NCI-H774 (cell line): ENCODE measurements at regions not wholly inside any gene's neighbourhood (a gene's known extent, or its start where the extent isn't known, plus 50 kb on each side); places are given as distances from the start of the nearest gene placed in this dataset.
"Not testable (repeated sequence)": the region's sequence is repeated elsewhere in the genome, so short reads cannot be mapped to it uniquely, and the experiment has no call there.

Experiments used
- DNase-seq: peaks from one replicate; lab custom pipeline; 2025; lab: John Stamatoyannopoulos, UW

DNA sequence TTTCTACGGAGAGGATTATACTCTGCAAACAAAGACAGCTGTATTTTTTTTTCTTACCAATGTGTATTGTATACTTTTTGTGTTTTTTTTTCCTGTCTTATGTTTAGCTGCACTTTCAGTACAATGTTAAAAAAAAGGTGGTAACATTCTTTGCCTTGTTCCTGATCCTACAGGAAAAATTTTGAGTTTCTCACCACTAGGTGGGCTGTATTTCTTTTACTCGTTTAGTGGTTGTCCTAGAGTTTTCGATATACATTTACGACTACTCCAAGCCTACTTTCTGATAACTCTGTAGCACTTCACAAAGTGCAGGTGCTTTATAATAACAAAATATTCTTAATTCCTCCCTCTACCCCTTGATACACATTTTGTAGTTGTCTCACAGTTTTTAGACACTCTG, 652.2 kb downstream of the UQCRFS1 start:
- DNase-seq, result no peak

DNA sequence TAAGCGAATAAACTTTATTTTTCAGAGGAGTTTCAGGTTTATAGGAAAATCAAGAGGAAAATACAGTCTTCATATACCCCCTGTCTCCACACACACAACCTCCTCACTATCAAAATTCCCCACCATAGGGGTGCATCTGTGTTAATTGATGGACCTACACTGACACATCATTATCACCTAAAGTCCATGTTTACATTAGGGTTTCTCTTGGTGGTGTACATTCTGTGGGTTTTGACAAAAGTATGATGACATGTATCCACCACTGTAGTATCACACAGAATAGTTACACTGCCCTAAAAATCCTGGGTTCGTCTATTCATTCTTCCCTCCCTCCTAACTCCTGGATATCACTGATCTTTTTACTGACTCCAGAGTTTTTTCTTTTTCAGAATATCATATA, 654.2 kb downstream of the UQCRFS1 start:
- DNase-seq, result no peak

DNA sequence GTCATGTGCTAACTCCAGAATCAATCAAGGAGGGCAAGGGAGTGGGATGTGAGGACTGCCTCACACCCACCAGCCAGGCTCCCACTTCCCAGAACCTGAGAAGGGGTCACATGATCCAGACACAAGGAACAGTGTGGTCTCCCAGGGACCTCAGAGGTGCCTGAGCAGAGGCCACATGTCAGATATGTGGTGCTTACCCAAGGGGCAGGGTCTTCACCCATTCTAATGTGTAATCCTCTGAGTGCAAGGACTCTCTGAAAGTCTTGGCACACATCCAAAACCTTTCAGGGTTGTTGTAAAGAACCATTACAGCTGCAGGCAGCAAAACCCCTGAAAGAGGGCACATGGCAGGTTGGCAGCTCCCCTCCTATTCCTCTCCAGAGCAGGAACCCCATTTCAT, 656.6 kb downstream of the UQCRFS1 start:
- no peak for DNase-seq

DNA sequence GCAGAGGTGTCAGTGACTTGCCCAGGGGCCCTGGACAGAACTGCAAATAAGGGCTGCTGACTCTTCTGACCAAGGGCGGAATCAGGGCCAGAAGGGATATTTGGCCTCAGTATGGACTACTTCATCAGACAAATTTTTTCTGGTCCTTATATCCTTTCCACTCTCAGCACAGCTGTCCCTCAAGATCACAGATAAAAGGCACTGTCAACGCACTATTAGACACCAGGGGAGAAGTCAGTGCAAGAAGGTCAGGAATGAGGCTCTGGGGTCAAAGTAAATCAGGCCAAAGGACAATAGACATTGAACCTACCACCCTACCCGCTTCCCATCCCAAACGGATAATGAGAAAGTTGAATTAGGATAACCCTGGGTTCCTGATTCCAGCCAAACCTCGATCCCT, 657.6 kb downstream of the UQCRFS1 start:
- no peak for DNase-seq

DNA sequence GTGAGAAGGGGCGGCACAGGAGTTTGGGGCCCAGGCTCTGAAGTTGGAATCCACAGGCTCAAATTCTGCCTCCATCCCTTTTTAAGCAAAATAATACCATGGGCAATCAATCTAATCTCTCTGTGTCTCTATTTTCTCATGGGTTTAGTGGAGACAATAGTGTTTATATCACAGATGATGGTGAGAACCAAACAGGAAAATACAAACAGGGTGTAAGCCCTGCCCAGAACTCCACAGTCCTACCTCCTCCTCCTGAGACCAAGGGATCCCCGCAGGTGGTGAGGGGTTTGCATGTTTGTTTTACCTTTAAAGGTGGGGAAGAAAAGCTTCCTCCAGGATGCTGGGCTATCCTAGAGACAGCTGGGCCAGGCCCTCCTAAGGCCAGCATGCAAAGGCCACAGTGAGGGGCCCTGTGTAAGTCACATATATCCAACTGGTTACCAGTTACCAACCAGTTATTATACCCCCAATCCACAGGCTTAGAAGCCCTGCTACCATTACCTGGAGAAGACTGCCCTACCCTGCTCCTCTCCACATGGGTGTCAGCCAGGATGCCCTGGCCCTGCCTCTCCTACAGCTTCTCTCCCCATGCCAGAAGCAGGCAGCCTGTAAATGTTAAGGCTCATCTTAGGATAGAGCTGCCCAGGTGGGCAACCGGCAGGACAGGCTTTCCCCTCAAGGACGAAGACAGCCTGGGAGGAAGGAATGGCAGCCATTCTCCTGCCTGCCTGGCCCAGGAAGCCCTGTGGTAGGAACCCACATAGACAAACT, 658.4 kb downstream of the UQCRFS1 start:
- DNase-seq, result no peak

DNA sequence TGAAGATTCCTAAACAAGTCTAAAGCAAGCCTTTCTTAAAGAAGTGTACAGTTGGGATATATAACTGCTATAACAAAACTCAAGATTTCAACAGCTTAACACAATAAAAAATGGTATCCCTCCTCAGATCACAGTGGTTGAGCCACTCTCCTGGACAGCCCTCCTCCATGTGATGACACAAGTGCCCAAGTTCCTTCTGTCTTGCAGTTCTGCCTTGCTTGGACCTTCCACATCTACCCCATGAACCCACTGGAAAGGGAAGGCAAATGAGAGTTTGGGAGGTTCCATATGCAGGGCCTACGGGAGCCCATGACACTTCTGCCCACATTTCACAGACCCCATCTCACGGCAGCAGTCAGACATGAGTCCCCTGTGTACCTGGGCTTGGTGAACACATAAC, 659.2 kb downstream of the UQCRFS1 start:
- DNase-seq, result no peak

DNA sequence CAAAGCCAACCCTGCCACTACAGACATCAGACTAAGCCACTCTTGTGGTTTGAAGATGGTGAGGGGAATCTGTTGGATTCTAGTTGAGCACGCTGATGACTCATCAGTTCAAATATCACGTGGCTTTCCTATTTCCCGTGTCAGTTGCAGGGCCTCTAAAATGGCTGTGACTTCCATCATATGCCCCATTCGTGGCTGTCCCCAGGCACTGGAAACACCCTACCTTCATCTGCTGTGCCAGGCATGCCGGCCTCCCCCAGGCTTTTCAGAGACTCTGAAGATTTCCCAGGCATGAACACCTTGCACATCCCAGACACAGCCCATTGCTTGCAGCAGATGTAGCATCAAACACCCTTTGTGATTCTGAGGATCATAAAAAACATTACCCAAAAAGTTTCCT, 659.9 kb downstream of the UQCRFS1 start:
- DNase-seq, result no peak

DNA sequence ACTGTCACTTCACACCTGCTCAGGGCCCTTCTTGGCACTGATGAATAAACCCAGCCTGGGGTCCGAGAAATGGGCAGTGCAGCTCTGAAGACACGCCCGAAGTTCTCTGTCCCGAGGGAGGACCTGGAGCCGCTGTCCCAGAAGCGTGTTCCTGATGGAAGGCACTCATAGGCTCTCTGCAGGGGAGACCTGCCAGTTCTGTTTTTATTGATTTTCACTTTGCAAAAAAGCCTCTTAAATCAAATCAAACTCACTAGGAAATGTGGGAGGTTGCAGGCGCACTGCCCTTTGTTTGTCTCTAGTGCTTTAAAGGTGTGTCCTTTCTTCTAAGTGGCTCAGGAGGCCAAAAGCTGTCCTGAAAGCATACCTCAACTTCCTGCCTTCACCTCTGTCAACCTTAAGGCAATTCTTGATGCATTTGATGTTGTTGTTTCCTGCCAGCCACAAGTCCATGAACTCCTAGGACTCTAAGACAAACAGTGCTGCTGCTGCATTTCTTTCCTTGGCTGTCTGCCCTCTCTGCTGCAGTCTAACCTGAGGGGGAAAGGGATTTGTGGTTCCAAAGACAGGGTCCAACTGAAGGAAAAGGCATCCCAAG, 663.2 kb downstream of the UQCRFS1 start:
- no peak for DNase-seq

DNA sequence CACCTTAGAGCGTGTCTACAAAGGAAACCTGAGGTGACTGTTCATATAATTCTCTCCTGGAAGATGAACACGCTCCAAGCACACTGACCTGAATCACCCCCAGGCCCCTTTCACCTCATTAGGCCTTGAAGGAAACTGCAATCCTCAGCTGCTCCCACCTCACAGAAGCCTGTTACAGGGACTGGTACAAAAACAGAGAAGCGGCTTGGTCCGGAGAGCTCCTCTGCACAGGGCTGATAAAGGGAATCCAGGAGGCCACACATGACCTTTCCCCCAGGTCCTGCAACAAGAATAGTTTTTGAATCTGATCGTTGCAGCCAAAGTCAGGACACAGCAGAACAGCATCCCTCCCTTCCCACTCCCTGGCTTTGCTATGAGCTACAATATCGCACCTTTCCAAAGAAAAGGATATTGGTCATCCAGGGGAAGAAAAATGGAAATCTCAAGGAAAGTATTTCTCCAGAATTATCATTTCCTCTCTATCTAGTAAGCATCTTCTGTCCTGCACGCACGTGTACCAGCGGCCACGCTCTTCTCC, 666.7 kb downstream of the UQCRFS1 start:
- DNase-seq, result no peak

DNA sequence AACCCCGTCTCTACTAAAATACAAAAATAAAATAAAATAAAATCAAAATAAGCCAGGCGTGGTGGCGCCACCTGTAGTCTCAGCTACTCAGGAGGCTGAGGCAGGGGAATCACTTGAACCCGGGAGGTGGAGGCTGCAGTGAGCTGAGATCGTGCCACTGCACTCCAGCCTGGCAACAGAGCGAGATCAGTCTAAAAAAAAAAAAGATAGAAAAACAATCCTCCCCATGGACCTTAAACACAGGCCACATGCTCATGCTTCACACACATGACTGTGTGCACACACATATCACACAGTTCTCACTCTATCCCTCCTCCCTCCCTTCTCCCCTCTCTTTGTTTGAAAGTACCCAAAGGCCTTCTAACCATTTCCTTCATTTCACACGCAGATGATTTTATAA, 667.6 kb downstream of the UQCRFS1 start:
- DNase-seq, result not testable (repeated sequence)

DNA sequence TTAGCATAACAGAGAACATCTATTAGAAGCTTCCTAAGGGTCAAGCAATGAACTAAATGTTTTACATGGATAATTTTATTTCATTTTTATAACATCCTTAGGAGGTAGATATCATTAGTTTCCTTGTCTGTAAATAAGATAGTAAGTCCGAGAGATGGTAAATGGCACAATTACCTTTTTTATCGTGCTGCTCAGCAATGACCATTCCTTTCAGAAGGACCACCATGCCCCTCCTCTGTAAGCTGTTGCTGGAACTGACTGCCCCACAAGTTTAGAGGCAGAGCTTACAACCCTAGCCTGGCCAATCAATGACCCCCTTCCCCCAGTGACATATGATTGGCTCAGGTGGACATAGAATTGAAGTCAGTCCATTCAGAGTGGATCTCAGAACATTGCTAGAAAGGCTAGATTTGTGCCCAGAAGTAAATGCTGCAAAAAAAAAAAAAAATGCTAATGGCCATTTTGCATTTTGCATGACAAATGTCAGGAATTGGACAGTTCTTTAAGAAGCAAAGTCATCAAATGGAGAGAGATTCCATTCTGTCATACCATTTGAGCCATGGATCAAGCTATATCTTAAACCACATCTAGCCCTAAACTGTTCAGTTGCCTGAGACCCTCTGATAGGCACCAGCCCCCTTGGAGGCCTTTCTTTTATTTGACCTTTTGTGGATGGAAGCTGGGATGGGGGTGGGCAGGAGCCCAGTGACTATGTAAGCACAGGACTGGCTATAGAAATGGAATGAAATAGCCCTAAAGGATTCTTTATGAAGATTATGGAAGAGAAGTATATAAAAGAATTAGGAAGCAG, 668.3 kb downstream of the UQCRFS1 start:
- DNase-seq, result no peak

DNA sequence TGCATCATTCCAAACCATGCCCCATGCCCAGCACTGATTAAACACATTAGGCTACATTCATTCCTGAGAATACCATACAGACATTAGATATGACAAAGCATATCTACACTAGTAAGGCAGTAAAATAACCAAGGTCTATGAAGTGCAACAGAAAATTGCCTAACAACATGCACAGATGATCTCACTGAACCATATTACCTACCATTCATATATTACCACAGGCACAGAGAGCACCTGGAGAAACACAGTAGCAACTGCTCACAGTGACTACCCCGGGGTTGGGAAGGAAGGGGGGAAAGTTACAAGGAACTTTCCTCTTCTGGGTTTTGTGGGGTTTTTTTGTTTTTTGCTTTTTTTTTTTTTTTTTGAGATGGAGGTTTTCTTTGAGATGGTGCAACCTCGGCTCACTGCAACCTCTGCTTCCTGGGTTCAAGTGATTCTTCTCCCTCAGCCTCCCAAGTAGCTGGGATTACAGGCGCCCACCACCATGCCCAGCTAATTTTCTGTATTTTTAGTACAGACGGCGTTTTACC, 669.6 kb downstream of the UQCRFS1 start:
- DNase-seq, result no peak

DNA sequence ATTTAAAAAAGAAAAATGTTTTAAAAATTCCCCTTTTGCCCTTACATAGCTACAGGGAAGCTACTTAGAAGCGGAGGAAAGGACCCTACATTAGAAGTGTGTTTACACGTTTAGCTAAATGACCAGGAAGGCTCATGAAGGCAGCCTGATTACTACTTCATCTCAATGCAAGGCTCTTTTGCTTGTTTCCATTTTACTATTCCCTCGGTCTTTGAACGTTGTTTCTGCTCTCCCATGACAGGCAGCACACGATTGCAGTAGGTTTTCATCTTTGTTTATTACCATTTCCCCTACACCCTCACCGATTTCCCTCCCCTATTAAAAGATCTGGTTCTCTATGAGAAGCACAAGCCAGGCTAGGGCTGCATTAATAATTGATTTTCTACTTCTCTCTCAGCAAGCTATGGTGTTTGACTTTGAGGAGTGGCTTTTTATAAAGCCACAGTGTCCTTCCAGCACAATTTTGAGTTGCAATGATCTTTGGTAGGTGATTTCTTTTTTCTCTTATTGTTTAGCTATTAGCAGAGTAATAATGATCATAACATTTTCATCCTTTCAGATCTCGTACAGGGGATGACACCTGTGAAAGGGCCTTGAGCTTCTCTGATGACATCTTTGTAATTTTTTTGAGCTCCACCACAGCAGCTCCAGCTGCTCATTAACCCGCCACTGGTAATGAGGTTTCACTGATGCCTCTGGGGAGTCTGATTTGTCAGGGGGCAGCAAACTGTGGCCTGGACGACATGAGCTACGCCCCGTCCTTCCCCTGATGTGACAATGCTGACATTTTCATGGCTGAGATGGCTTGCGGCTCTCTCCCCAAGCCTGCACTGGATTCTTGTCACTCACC, 670.3 kb downstream of the UQCRFS1 start:
- DNase-seq, result no peak

DNA sequence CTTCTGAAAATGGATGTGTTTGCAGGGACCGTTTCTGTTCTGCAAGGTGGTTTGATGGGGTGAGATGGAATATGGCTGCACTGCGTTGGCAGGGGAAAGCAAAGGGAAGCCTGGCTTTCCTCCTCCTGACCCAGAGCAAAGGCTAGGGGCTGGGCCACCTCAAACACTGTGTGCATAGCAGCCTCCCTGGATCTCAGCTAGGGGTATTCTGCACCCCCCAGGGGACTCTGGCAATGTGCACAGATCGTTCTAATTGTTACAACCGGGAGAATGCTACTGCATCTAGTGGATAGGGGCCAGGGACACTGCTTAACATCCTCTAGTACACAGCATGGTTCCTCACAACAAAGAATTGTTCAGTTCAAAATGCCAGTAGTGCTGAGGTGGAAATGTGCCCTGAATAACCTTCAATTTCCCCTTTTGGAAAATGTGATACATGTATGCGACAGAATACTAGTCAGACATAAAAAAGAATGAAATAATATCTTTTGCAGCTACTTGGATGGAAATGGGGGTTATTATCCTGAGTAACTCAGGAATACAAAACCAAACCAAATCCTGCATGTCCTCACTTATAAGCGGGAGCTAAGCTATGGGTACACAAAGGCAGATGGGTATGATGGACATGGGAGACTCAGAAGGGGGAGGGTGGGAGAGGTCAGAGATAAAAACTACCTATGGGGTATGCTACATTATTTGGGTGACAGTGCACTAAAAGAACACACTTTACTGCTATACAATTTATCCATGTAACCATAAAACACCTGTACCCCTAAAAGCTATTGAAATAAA, 671.2 kb downstream of the UQCRFS1 start:
- no peak for DNase-seq

DNA sequence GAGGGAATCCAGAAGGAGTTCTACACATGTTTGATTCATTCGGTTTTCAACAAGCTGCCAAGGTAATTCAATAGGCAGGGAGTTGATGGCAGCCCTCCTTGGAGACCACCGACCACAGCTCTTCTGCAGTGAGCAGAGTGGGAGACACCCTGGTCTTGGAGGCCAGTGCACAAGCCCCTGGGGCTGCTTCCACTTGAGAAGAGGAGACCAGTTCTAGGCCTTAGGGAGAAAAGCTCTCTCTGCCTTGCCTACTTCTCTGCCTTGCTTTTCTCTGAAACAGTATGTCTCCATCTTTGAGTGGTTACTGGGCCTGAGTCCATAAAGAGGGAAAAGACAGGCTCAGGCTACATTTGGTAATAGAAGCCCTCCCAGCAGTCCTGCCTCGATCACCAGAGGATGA, 671.9 kb downstream of the UQCRFS1 start:
- no peak for DNase-seq

DNA sequence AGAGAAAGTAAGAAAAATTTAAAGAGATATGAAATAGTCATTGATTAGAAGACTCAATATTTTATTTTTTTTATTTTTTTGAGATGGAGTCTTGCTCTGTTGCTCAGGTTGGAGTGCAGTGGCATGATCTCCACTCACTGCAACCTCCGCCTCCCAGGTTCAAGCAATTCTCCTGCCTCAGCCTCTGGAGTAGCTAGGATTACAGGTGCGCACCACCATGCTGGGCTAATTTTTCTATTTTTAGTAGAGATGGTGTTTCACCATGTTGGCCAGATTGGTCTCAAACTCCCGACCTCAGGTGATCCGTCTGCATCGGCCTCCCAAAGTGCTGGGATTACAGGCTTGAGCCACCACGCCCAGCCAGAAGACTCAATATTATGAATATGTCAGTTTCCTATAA, 672.6 kb downstream of the UQCRFS1 start:
- not testable (repeated sequence) for DNase-seq

DNA sequence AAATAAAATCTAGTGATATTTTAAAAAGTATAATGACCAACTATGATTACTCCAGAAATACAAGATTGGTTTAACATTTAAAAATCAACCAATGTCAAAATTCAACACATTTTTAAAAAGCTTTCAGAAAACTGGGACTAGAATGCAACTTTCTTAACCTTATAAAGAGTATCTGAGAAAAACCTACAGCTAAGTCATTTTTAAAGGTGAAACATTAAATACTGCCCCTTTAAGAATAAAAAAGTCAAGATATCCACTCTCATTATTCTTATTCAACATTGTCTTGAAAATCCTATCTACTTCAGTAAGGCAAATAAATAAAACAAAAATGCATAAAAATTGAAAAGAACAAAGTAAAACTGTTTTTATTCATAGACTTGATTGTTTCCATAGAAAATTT, 673.2 kb downstream of the UQCRFS1 start:
- no peak for DNase-seq

DNA sequence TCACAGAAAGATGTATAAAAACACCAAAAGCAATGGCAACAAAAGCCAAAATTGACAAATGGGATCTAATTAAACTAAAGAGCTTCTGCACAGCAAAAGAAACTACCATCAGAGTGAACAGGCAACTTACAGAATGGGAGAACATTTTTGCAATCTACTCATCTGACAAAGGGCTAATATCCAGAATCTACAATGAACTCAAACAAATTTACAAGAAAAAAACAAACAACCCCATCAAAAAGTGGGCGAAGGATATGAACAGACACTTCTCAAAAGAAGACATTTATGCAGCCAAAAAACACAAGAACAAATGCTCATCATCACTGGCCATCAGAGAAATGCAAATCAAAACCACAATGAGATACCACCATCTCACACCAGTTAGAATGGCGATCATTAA, 674.4 kb downstream of the UQCRFS1 start:
- not testable (repeated sequence) for DNase-seq

DNA sequence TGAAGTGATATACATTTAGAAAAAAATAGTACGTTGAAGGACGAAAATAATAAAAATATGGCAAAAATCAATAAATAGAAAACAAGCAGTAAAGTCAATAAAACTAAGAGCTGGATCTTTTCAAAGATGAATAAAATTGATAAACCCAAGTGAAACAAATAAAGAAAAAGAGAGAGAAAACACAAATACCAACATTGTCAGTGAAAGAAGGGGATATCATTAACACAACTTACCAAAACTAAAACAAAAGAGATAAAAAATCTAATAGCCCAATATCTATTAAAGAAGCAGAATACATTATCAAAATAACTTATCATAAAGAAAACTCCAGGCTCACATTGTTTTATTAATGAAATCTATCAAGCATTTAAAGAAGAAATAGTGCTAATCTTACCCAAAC, 675.1 kb downstream of the UQCRFS1 start:
- DNase-seq, result no peak

DNA sequence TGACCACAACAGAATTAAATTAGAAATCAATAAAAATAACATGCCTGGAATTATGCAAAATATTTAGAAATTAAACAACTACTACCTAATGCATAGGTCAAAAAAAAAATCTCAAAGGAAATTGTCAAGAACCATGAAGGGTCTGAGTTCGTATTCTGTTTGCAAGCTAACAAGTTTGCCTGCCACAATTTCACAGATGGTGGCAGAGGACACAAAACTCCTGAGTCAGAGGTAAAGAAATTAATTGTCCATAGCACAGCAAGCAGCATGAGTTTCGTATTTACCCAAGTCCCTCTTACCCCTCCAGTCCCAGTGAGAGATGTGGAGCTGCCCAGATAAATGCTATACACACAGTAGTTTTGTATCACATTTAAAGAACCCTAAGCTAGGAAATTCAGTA, 675.9 kb downstream of the UQCRFS1 start:
- no peak for DNase-seq

DNA sequence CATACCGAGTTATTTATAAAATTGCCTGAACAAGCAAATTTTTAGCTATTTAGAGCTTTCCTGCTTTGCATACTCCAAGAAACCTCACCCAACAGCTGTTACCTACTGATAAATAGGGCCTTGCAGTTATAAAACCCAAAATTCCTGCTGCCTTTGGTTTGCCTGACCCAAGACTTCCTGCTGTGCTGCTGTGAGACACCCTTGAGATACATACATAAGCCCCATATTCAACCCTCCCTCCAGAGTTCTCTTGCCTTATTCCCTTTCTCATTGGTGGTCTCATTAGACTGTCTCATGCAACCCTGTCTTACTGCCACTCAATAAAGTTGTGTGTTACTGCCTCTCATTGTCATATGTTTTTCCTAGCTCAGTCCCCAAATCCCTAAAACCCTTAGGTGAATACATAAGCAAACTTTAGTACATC, 677.6 kb downstream of the UQCRFS1 start:
- DNase-seq, result no peak
